ENCODE measurements at regions not wholly inside any gene's neighbourhood (a gene's known extent, or its start where the extent isn't known, plus 50 kb on each side); places are given as distances from the start of the nearest gene placed in this dataset.

GRCh38 chr7:12110425-12110824, 100.7 kb upstream of the TMEM106B start:
- TF ChIP-seq POLR2AphosphoS5 (IDR thresholded peaks at IDR 0.05) (no peak), EP300 (IDR thresholded peaks at IDR 0.05) (no peak), CTCF (IDR thresholded peaks at IDR 0.05) (no peak)

Measured in stomach (tissue), 4 donors.